MG63 (cell line): ENCODE measurements at regions not wholly inside any gene's neighbourhood (a gene's known extent, or its start where the extent isn't known, plus 50 kb on each side); places are given as distances from the start of the nearest gene placed in this dataset.
"Not testable (repeated sequence)": the region's sequence is repeated elsewhere in the genome, so short reads cannot be mapped to it uniquely, and the experiment has no call there.

Source experiments
- DNase-seq: peaks from one replicate; pipeline ENCODE4 v3.0.0-alpha.2; 2020
- H3K27me3 ChIP-seq: fragments of 250-450 bp; sonication (Bioruptor Pico); 2 replicates; pipeline ENCODE4 v1.5.1; 2020; ENCODE audit warnings: mild to moderate bottlenecking, moderate library complexity
- H3K36me3 ChIP-seq: fragments of 250-450 bp; sonication (Bioruptor Pico); 2 replicates; pipeline ENCODE4 v1.5.1; 2020; ENCODE audit warnings: mild to moderate bottlenecking, moderate library complexity
- H3K4me3 ChIP-seq: fragments of 250-450 bp; sonication (Bioruptor Pico); 2 replicates; pipeline ENCODE4 v1.5.1; 2020; ENCODE audit warnings: mild to moderate bottlenecking, moderate library complexity
- H3K9me3 ChIP-seq: fragments of 250-450 bp; sonication (Bioruptor Pico); 2 replicates; pipeline ENCODE4 v1.5.1; 2020; ENCODE audit warnings: mild to moderate bottlenecking, moderate library complexity

GRCh38 chr18:61657066-61657732 lies 235.6 kb downstream of the RNF152 start:
- DNase-seq = no peak
- Histone ChIP-seq H3K36me3 (no peaks in the 10 kb centered on the region), H3K4me3 (no peak overlapping the region), H3K27me3 (no peaks in the 10 kb centered on the region), H3K9me3 (no peaks in the 10 kb centered on the region)

GRCh38 chr18:61655630-61656029 lies 237.2 kb downstream of the RNF152 start:
- no peak for DNase-seq

GRCh38 chr18:61653823-61654551 lies 238.8 kb downstream of the RNF152 start:
- H3K4me3 ChIP-seq = no peak overlapping the region
- H3K9me3 ChIP-seq = no peaks in the 10 kb centered on the region
- no peaks in the 10 kb centered on the region for H3K27me3 ChIP-seq
- no peaks in the 10 kb centered on the region for H3K36me3 ChIP-seq
- DNase-seq = no peak

More at GRCh38 chr18:61655630-61656029, 237.2 kb downstream of the RNF152 start:
- Histone ChIP-seq H3K4me3 (no peak overlapping the region), H3K9me3 (no peaks in the 10 kb centered on the region), H3K27me3 (no peaks in the 10 kb centered on the region), H3K36me3 (no peaks in the 10 kb centered on the region)

- H3K4me3 ChIP-seq = no peak overlapping the region
- no peaks in the 10 kb centered on the region for H3K9me3 ChIP-seq
- H3K36me3 ChIP-seq = no peaks in the 10 kb centered on the region
- no peak for DNase-seq
- no peaks in the 10 kb centered on the region for H3K27me3 ChIP-seq
Measured at GRCh38 chr18:61651880-61652268, 240.9 kb downstream of the RNF152 start.

GRCh38 chr18:61651145-61651879 lies 241.5 kb downstream of the RNF152 start:
- no peaks in the 10 kb centered on the region for H3K9me3 ChIP-seq
- H3K4me3 ChIP-seq = no peak overlapping the region
- H3K36me3 ChIP-seq = no peaks in the 10 kb centered on the region
- H3K27me3 ChIP-seq = no peaks in the 10 kb centered on the region
- no peak for DNase-seq

- no peaks in the 10 kb centered on the region for H3K36me3 ChIP-seq
- H3K4me3 ChIP-seq = no peak overlapping the region
- H3K9me3 ChIP-seq = no peaks in the 10 kb centered on the region
- no peak for DNase-seq
- H3K27me3 ChIP-seq = no peaks in the 10 kb centered on the region
Measured at GRCh38 chr18:61643884-61644647, 248.7 kb downstream of the RNF152 start.

GRCh38 chr18:61639886-61640285 lies 252.9 kb downstream of the RNF152 start:
- no peak for DNase-seq
- no peaks in the 10 kb centered on the region for H3K9me3 ChIP-seq
- no peak overlapping the region for H3K4me3 ChIP-seq
- no peaks in the 10 kb centered on the region for H3K36me3 ChIP-seq
- H3K27me3 ChIP-seq = no peaks in the 10 kb centered on the region

GRCh38 chr18:61637905-61638595 lies 254.8 kb downstream of the RNF152 start:
- DNase-seq = no peak
- Histone ChIP-seq H3K4me3 (no peak overlapping the region), H3K27me3 (no peaks in the 10 kb centered on the region), H3K9me3 (no peaks in the 10 kb centered on the region), H3K36me3 (no peaks in the 10 kb centered on the region)

GRCh38 chr18:61637319-61637718 lies 255.5 kb downstream of the RNF152 start:
- no peaks in the 10 kb centered on the region for H3K36me3 ChIP-seq
- no peaks in the 10 kb centered on the region for H3K9me3 ChIP-seq
- no peak overlapping the region for H3K4me3 ChIP-seq
- no peaks in the 10 kb centered on the region for H3K27me3 ChIP-seq
- no peak for DNase-seq

- Histone ChIP-seq H3K9me3 (no peaks in the 10 kb centered on the region), H3K27me3 (no peaks in the 10 kb centered on the region), H3K36me3 (no peaks in the 10 kb centered on the region), H3K4me3 (no peak overlapping the region)
- peak; percentile 10 for DNase-seq
Measured at GRCh38 chr18:61635901-61636528, 256.8 kb downstream of the RNF152 start.

- Histone ChIP-seq H3K27me3 (no peaks in the 10 kb centered on the region), H3K36me3 (no peaks in the 10 kb centered on the region), H3K9me3 (no peaks in the 10 kb centered on the region), H3K4me3 (no peak overlapping the region)
- no peak for DNase-seq
Measured at GRCh38 chr18:61628085-61628484, 264.7 kb downstream of the RNF152 start.

GRCh38 chr18:61624631-61625030 lies 268.2 kb downstream of the RNF152 start:
- not testable (repeated sequence) for DNase-seq, H3K4me3 ChIP-seq, H3K27me3 ChIP-seq, H3K9me3 ChIP-seq, H3K36me3 ChIP-seq

- Histone ChIP-seq H3K36me3 (no peaks in the 10 kb centered on the region), H3K4me3 (no peak overlapping the region), H3K9me3 (no peaks in the 10 kb centered on the region), H3K27me3 (no peaks in the 10 kb centered on the region)
- no peak for DNase-seq
Measured at GRCh38 chr18:61619783-61620182, 273.0 kb downstream of the RNF152 start.

- no peak for DNase-seq
- Histone ChIP-seq H3K9me3 (no peaks in the 10 kb centered on the region), H3K27me3 (no peaks in the 10 kb centered on the region), H3K36me3 (no peaks in the 10 kb centered on the region), H3K4me3 (no peak overlapping the region)
Measured at GRCh38 chr18:61618816-61619215, 274.0 kb downstream of the RNF152 start.

GRCh38 chr18:61616111-61616610 lies 276.6 kb downstream of the RNF152 start:
- DNase-seq = no peak
- no peaks in the 10 kb centered on the region for H3K36me3 ChIP-seq
- no peaks in the 10 kb centered on the region for H3K27me3 ChIP-seq
- H3K9me3 ChIP-seq = no peaks in the 10 kb centered on the region
- H3K4me3 ChIP-seq = no peak overlapping the region

- no peaks in the 10 kb centered on the region for H3K27me3 ChIP-seq
- H3K36me3 ChIP-seq = no peaks in the 10 kb centered on the region
- H3K9me3 ChIP-seq = no peaks in the 10 kb centered on the region
- DNase-seq = no peak
- no peak overlapping the region for H3K4me3 ChIP-seq
Measured at GRCh38 chr18:61612517-61612916, 279.3 kb downstream of the CDH20 start.
